SU-DHL-6 (cell line): ENCODE measurements at regions not wholly inside any gene's neighbourhood (a gene's known extent, or its start where the extent isn't known, plus 50 kb on each side); places are given as distances from the start of the nearest gene placed in this dataset.

Experiments
- H2AFZ ChIP-seq: fragments of 200-600 bp; sonication (generic); 2 replicates; pipeline ENCODE4 v1.6.1; 2014; ENCODE audit warnings: low read depth, mild to moderate bottlenecking, moderate library complexity, mixed read lengths, antibody characterized with exemption, low read length; ENCODE audit not compliant: severe bottlenecking
- H3F3A ChIP-seq: fragments of 200-600 bp; shearing (Covaris generic); 2 replicates; pipeline ENCODE4 v1.6.0; 2016; ENCODE audit warnings: antibody characterized with exemption, mild to moderate bottlenecking; ENCODE audit not compliant: insufficient read depth
- H3K27ac ChIP-seq: fragments of 200-600 bp; sonication (generic); 2 replicates; pipeline ENCODE4 v1.5.1; 2016; ENCODE audit warnings: low read depth, mild to moderate bottlenecking, low read length, moderate library complexity, mixed read lengths
- H3K27me3 ChIP-seq: fragments of 200-600 bp; sonication (generic), shearing (Covaris generic); 2 replicates; pipeline ENCODE4 v1.6.0; 2014; ENCODE audit warnings: mild to moderate bottlenecking, low read length
- H3K36me3 ChIP-seq: fragments of 200-600 bp; sonication (generic); 2 replicates; pipeline ENCODE4 v1.6.1; 2014; ENCODE audit warnings: mild to moderate bottlenecking, low read length, mixed read lengths
- H3K4me2 ChIP-seq: fragments of 300-600, 200-600 bp; shearing (Covaris generic), sonication (generic); 2 replicates; pipeline ENCODE4 v1.6.0; 2014; ENCODE audit warnings: low read length, low read depth, mild to moderate bottlenecking; ENCODE audit not compliant: poor library complexity, severe bottlenecking
- H3K4me3 ChIP-seq: fragments of 200-600 bp; sonication (generic); 2 replicates; pipeline ENCODE4 v1.5.1; 2014; ENCODE audit warnings: antibody characterized with exemption, low read length, mild to moderate bottlenecking, mixed read lengths; ENCODE audit not compliant: insufficient read depth, poor library complexity, severe bottlenecking
- H3K79me2 ChIP-seq: fragments of 200-600 bp; sonication (generic); 2 replicates; pipeline ENCODE4 v1.6.1; 2014; ENCODE audit warnings: mild to moderate bottlenecking, low read length, moderate library complexity; ENCODE audit not compliant: insufficient read depth
- H3K9ac ChIP-seq: fragments of 200-600 bp; sonication (generic); 2 replicates; pipeline ENCODE4 v1.7.0; 2014; ENCODE audit warnings: mild to moderate bottlenecking, low read length
- H3K9me2 ChIP-seq: fragments of 200-600 bp; sonication (generic); replicated peaks from 2 replicates; pipeline ENCODE4 v1.6.1; 2014; ENCODE audit warnings: low read length; ENCODE audit not compliant: insufficient read depth
- H3K9me3 ChIP-seq: fragments of 200-600 bp; sonication (generic); 2 replicates; pipeline ENCODE4 v1.6.1; 2014; ENCODE audit warnings: low read length, mixed read lengths; ENCODE audit not compliant: insufficient read depth
- H4K20me1 ChIP-seq: fragments of 200-600 bp; sonication (generic); 2 replicates; pipeline ENCODE4 v1.6.1; 2014; ENCODE audit warnings: low read depth, mild to moderate bottlenecking, antibody characterized with exemption, low read length, moderate library complexity, mixed read lengths
- CTCF ChIP-seq: fragments of 200-600 bp; sonication (generic); IDR thresholded peaks from one replicate; pipeline ENCODE4 v1.5.1; 2017; ENCODE audit warnings: antibody characterized with exemption, mild to moderate bottlenecking, low read length, moderate library complexity; ENCODE audit not compliant: insufficient read depth, poor library complexity, severe bottlenecking
- EZH2phosphoT487 ChIP-seq: fragments of 200-600 bp; sonication (generic), shearing (Covaris generic); conservative IDR thresholded peaks from 2 replicates; pipeline ENCODE4 v1.6.1; 2018; ENCODE audit warnings: mild to moderate bottlenecking, antibody characterized with exemption, low read length, moderate library complexity, mixed read lengths

GRCh38 chr1:217095050-217095622 is 371.9 kb upstream of the ESRRG start:
- H2AFZ ChIP-seq = no peak overlapping the region
- TF ChIP-seq CTCF (no peak), EZH2phosphoT487 (no peak)
- no peak overlapping the region for H3K4me2 ChIP-seq
- H3F3A ChIP-seq = no peaks in the 10 kb centered on the region
- no peak overlapping the region for H3K9ac ChIP-seq
- no peak overlapping the region for H3K27ac ChIP-seq
- H3K9me2 ChIP-seq = no peaks in the 10 kb centered on the region
- no peaks in the 10 kb centered on the region for H3K27me3 ChIP-seq
- no peaks in the 10 kb centered on the region for H3K36me3 ChIP-seq
- H4K20me1 ChIP-seq = no peaks in the 10 kb centered on the region
- H3K9me3 ChIP-seq = no peaks in the 10 kb centered on the region
- no peak overlapping the region for H3K4me3 ChIP-seq
- no peaks in the 10 kb centered on the region for H3K79me2 ChIP-seq

- Histone ChIP-seq H3K9me2 (no peaks in the 10 kb centered on the region), H3K9ac (no peak overlapping the region), H3K27me3 (no peaks in the 10 kb centered on the region; the same call in 1 of the 2 replicates), H3K4me2 (no peak overlapping the region), H3F3A (no peaks in the 10 kb centered on the region), H3K4me3 (no peak overlapping the region), H3K36me3 (no peaks in the 10 kb centered on the region), H3K9me3 (no peaks in the 10 kb centered on the region), H2AFZ (no peak overlapping the region), H3K79me2 (no peaks in the 10 kb centered on the region), H4K20me1 (no peaks in the 10 kb centered on the region), H3K27ac (no peak overlapping the region)
- TF ChIP-seq EZH2phosphoT487 (no peak), CTCF (no peak)
Observed at GRCh38 chr1:217091561-217091960, 368.3 kb upstream of the ESRRG start.

DNA sequence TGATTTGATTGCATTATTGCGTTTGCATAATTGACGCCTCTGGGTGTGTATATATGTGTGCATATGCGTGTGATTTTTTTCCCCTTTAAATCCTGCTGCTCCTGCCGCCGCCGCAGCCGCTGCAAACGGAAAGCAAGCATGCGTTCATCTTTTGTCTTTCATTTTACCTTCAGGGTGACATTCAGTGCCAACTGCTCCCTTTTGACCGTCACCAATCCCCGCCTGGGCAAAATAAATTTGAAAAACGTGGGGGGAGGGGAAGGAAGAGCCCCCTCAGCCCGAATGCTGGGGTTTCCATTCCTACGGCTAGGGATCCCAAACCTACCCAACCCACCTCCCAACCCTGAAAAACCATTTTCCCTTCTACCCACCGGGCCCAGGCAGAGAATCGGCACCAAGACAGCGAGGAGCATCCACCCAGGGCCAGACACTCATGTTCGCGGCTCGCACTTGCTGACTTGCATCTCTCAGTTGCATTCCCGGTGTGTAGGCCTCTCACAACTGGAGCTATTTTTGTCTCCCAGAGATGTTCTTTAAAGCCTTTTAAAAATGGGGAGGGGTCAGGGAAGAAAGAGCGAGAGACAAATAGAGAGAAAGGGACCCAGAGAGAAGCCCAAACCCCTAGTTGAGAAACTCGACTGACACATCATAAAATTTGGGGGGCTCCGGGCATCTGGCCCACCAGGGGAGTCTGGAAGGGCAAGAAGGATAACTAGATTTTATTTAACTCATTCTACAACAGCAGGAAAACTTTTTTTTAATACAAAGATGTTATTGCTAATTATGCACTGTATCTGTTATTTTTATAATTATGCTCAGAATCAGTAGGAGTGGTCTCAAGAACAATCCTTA is 367.1 kb upstream of the ESRRG start:
- no peak overlapping the region for H2AFZ ChIP-seq
- no peak for TF ChIP-seq CTCF
- no peaks in the 10 kb centered on the region for H4K20me1 ChIP-seq
- no peaks in the 10 kb centered on the region for H3K9me2 ChIP-seq
- no peaks in the 10 kb centered on the region for H3F3A ChIP-seq
- H3K4me3 ChIP-seq = no peak overlapping the region
- no peaks in the 10 kb centered on the region for H3K36me3 ChIP-seq
- H3K9ac ChIP-seq = no peak overlapping the region
- no peaks in the 10 kb centered on the region; the same call in 1 of the 2 replicates for H3K27me3 ChIP-seq
- no peaks in the 10 kb centered on the region for H3K79me2 ChIP-seq
- no peak overlapping the region for H3K27ac ChIP-seq
- no peak overlapping the region for H3K4me2 ChIP-seq
- H3K9me3 ChIP-seq = no peaks in the 10 kb centered on the region
